OCI-LY3 (cell line): ENCODE measurements at regions not wholly inside any gene's neighbourhood (a gene's known extent, or its start where the extent isn't known, plus 50 kb on each side); places are given as distances from the start of the nearest gene placed in this dataset.

ENCODE experiments used
- EZH2phosphoT487 ChIP-seq: fragments of 200-600 bp; shearing (Covaris generic); IDR thresholded peaks from 2 replicates; pipeline ENCODE4 v1.6.1; 2018; ENCODE audit warnings: antibody characterized with exemption, mixed run types, low read depth
- TF ChIP-seq, protein P1 (sequence below): fragments of 200-600, 300-600 bp; sonication (generic); IDR thresholded peaks from 2 replicates; pipeline ENCODE4 v1.5.1; 2014; ENCODE audit warnings: antibody characterized with exemption, low read length, low read depth

DNA sequence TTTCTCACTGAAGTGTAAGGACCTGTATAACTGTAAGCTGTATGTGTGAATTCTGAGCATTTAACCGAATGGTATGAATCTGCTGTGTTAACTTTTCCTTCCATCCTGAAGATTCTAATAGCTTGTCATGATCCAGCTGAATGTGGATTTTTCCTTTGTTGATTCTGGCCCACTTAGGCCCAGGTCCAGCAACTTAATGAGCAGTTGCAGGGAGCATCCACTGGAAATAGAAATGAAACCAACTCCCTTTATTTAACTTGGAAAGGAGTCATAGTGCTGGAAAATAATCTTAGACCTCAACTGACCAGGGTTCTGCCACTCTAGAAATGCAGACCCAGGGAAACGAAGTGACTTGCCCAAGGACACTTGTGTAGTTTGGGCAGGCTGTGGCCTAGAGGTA lies 142.3 kb upstream of the MTNR1B start:
- TF ChIP-seq EZH2phosphoT487 = no peak
- TF ChIP-seq, protein P1, sequence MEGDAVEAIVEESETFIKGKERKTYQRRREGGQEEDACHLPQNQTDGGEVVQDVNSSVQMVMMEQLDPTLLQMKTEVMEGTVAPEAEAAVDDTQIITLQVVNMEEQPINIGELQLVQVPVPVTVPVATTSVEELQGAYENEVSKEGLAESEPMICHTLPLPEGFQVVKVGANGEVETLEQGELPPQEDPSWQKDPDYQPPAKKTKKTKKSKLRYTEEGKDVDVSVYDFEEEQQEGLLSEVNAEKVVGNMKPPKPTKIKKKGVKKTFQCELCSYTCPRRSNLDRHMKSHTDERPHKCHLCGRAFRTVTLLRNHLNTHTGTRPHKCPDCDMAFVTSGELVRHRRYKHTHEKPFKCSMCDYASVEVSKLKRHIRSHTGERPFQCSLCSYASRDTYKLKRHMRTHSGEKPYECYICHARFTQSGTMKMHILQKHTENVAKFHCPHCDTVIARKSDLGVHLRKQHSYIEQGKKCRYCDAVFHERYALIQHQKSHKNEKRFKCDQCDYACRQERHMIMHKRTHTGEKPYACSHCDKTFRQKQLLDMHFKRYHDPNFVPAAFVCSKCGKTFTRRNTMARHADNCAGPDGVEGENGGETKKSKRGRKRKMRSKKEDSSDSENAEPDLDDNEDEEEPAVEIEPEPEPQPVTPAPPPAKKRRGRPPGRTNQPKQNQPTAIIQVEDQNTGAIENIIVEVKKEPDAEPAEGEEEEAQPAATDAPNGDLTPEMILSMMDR = no peak
